ENCODE measurements at regions not wholly inside any gene's neighbourhood (a gene's known extent, or its start where the extent isn't known, plus 50 kb on each side); places are given as distances from the start of the nearest gene placed in this dataset.

- no peak overlapping the region for H3K27ac ChIP-seq (ENCODE audit: low read length)
- H3K36me3 ChIP-seq (ENCODE audit: insufficient read depth, low read length), result no peaks in the 10 kb centered on the region
- no peak overlapping the region for H3K4me2 ChIP-seq (ENCODE audit: low read depth, low read length, poor library complexity, severe bottlenecking)
- H3K4me1 ChIP-seq (ENCODE audit: low read length), result no peaks in the 10 kb centered on the region
- H3K9me3 ChIP-seq (ENCODE audit: low read length), result peaks cover 15% of the 10 kb centered on the region; the same call in 1 of the 2 replicates
- no peak overlapping the region for H3K9ac ChIP-seq (ENCODE audit: low read length)
- H3K27me3 ChIP-seq (ENCODE audit: low read length), result no peaks in the 10 kb centered on the region
- H3K9me2 ChIP-seq (replicated peaks; ENCODE audit: insufficient read depth, low read length), result no peaks in the 10 kb centered on the region
- H3K4me3 ChIP-seq (ENCODE audit: low read length), result no peak overlapping the region
- no peak overlapping the region for H2AFZ ChIP-seq (ENCODE audit: low read length)
- no peak for DNase-seq
- H3K79me2 ChIP-seq (ENCODE audit: low read length), result no peaks in the 10 kb centered on the region
- H4K20me1 ChIP-seq (ENCODE audit: insufficient read depth, low read depth, low read length), result no peaks in the 10 kb centered on the region
Measured at GRCh38 chr6:115575285-115575684, 485.4 kb downstream of the FRK start.

- H3K4me1 ChIP-seq (ENCODE audit: low read length), result no peaks in the 10 kb centered on the region
- H3K36me3 ChIP-seq (ENCODE audit: insufficient read depth, low read length), result no peaks in the 10 kb centered on the region
- H3K27ac ChIP-seq (ENCODE audit: low read length), result no peak overlapping the region
- no peak overlapping the region for H2AFZ ChIP-seq (ENCODE audit: low read length)
- H4K20me1 ChIP-seq (ENCODE audit: insufficient read depth, low read depth, low read length), result no peaks in the 10 kb centered on the region
- H3K9me3 ChIP-seq (ENCODE audit: low read length), result peaks cover 15% of the 10 kb centered on the region; the same call in 1 of the 2 replicates
- H3K9ac ChIP-seq (ENCODE audit: low read length), result no peak overlapping the region
- H3K4me2 ChIP-seq (ENCODE audit: low read depth, low read length, poor library complexity, severe bottlenecking), result no peak overlapping the region
- H3K4me3 ChIP-seq (ENCODE audit: low read length), result no peak overlapping the region
- H3K79me2 ChIP-seq (ENCODE audit: low read length), result no peaks in the 10 kb centered on the region
- H3K9me2 ChIP-seq (replicated peaks; ENCODE audit: insufficient read depth, low read length), result no peaks in the 10 kb centered on the region
- no peak for DNase-seq
- H3K27me3 ChIP-seq (ENCODE audit: low read length), result no peaks in the 10 kb centered on the region
Measured at GRCh38 chr6:115573861-115574260, 486.8 kb downstream of the FRK start.

GRCh38 chr6:115570331-115570730 lies 490.4 kb downstream of the FRK start:
- Histone ChIP-seq H3K4me2 (ENCODE audit: low read depth, low read length, poor library complexity, severe bottlenecking) (no peak overlapping the region), H3K9ac (ENCODE audit: low read length) (no peak overlapping the region), H3K9me2 (replicated peaks; ENCODE audit: insufficient read depth, low read length) (no peaks in the 10 kb centered on the region), H4K20me1 (ENCODE audit: insufficient read depth, low read depth, low read length) (no peaks in the 10 kb centered on the region), H3K4me1 (ENCODE audit: low read length) (no peaks in the 10 kb centered on the region), H3K27me3 (ENCODE audit: low read length) (no peaks in the 10 kb centered on the region), H2AFZ (ENCODE audit: low read length) (no peak overlapping the region), H3K9me3 (ENCODE audit: low read length) (peaks cover 8% of the 10 kb centered on the region; the same call in 1 of the 2 replicates), H3K79me2 (ENCODE audit: low read length) (no peaks in the 10 kb centered on the region), H3K4me3 (ENCODE audit: low read length) (no peak overlapping the region), H3K27ac (ENCODE audit: low read length) (no peak overlapping the region), H3K36me3 (ENCODE audit: insufficient read depth, low read length) (no peaks in the 10 kb centered on the region)
- DNase-seq, result no peak

GRCh38 chr6:115554060-115554459 lies 506.6 kb downstream of the FRK start:
- Histone ChIP-seq H3K27me3 (ENCODE audit: low read length) (no peaks in the 10 kb centered on the region), H3K27ac (ENCODE audit: low read length) (no peak overlapping the region), H3K36me3 (ENCODE audit: insufficient read depth, low read length) (no peaks in the 10 kb centered on the region), H3K4me3 (ENCODE audit: low read length) (no peak overlapping the region), H3K79me2 (ENCODE audit: low read length) (no peaks in the 10 kb centered on the region), H4K20me1 (ENCODE audit: insufficient read depth, low read depth, low read length) (no peaks in the 10 kb centered on the region), H3K9ac (ENCODE audit: low read length) (no peak overlapping the region), H2AFZ (ENCODE audit: low read length) (no peak overlapping the region), H3K4me1 (ENCODE audit: low read length) (no peaks in the 10 kb centered on the region), H3K9me2 (replicated peaks; ENCODE audit: insufficient read depth, low read length) (no peaks in the 10 kb centered on the region), H3K9me3 (ENCODE audit: low read length) (peaks cover 8% of the 10 kb centered on the region), H3K4me2 (ENCODE audit: low read depth, low read length, poor library complexity, severe bottlenecking) (no peak overlapping the region)
- DNase-seq, result no peak

- H3K4me1 ChIP-seq (ENCODE audit: low read length), result no peaks in the 10 kb centered on the region
- no peak overlapping the region for H3K27ac ChIP-seq (ENCODE audit: low read length)
- H3K4me3 ChIP-seq (ENCODE audit: low read length), result no peak overlapping the region
- H3K36me3 ChIP-seq (ENCODE audit: insufficient read depth, low read length), result no peaks in the 10 kb centered on the region
- H3K79me2 ChIP-seq (ENCODE audit: low read length), result no peaks in the 10 kb centered on the region
- H3K4me2 ChIP-seq (ENCODE audit: low read depth, low read length, poor library complexity, severe bottlenecking), result no peak overlapping the region
- H3K9me3 ChIP-seq (ENCODE audit: low read length), result no peaks in the 10 kb centered on the region
- no peaks in the 10 kb centered on the region for H3K9me2 ChIP-seq (replicated peaks; ENCODE audit: insufficient read depth, low read length)
- DNase-seq, result no peak
- no peaks in the 10 kb centered on the region for H3K27me3 ChIP-seq (ENCODE audit: low read length)
- H2AFZ ChIP-seq (ENCODE audit: low read length), result no peak overlapping the region
- no peaks in the 10 kb centered on the region for H4K20me1 ChIP-seq (ENCODE audit: insufficient read depth, low read depth, low read length)
- no peak overlapping the region for H3K9ac ChIP-seq (ENCODE audit: low read length)
Measured at GRCh38 chr6:115551527-115551926, 509.2 kb downstream of the FRK start.

- H3K79me2 ChIP-seq (ENCODE audit: low read length), result no peaks in the 10 kb centered on the region
- H3K4me2 ChIP-seq (ENCODE audit: low read depth, low read length, poor library complexity, severe bottlenecking), result no peak overlapping the region
- H2AFZ ChIP-seq (ENCODE audit: low read length), result no peak overlapping the region
- no peaks in the 10 kb centered on the region for H3K4me1 ChIP-seq (ENCODE audit: low read length)
- no peak overlapping the region for H3K9ac ChIP-seq (ENCODE audit: low read length)
- no peaks in the 10 kb centered on the region for H3K9me2 ChIP-seq (replicated peaks; ENCODE audit: insufficient read depth, low read length)
- peaks cover 3% of the 10 kb centered on the region for H3K9me3 ChIP-seq (ENCODE audit: low read length)
- H4K20me1 ChIP-seq (ENCODE audit: insufficient read depth, low read depth, low read length), result no peaks in the 10 kb centered on the region
- DNase-seq, result no peak
- H3K27me3 ChIP-seq (ENCODE audit: low read length), result no peaks in the 10 kb centered on the region
- H3K27ac ChIP-seq (ENCODE audit: low read length), result no peak overlapping the region
- H3K4me3 ChIP-seq (ENCODE audit: low read length), result no peak overlapping the region
- H3K36me3 ChIP-seq (ENCODE audit: insufficient read depth, low read length), result no peaks in the 10 kb centered on the region
Measured at GRCh38 chr6:115545672-115545986, 515.1 kb downstream of the FRK start.

- no peak overlapping the region for H3K4me2 ChIP-seq (ENCODE audit: low read depth, low read length, poor library complexity, severe bottlenecking)
- DNase-seq, result no peak
- H3K9ac ChIP-seq (ENCODE audit: low read length), result no peak overlapping the region
- no peaks in the 10 kb centered on the region for H3K27me3 ChIP-seq (ENCODE audit: low read length)
- no peaks in the 10 kb centered on the region for H3K9me2 ChIP-seq (replicated peaks; ENCODE audit: insufficient read depth, low read length)
- H3K27ac ChIP-seq (ENCODE audit: low read length), result no peak overlapping the region
- no peaks in the 10 kb centered on the region for H3K36me3 ChIP-seq (ENCODE audit: insufficient read depth, low read length)
- no peak overlapping the region for H2AFZ ChIP-seq (ENCODE audit: low read length)
- no peaks in the 10 kb centered on the region for H3K79me2 ChIP-seq (ENCODE audit: low read length)
- peaks cover 7% of the 10 kb centered on the region for H3K9me3 ChIP-seq (ENCODE audit: low read length)
- no peak overlapping the region for H3K4me3 ChIP-seq (ENCODE audit: low read length)
- no peaks in the 10 kb centered on the region for H4K20me1 ChIP-seq (ENCODE audit: insufficient read depth, low read depth, low read length)
- H3K4me1 ChIP-seq (ENCODE audit: low read length), result no peaks in the 10 kb centered on the region
Measured at GRCh38 chr6:115544765-115545671, 515.7 kb downstream of the FRK start.

GRCh38 chr6:115540077-115540869 lies 520.4 kb downstream of the FRK start:
- H3K4me1 ChIP-seq (ENCODE audit: low read length), result no peaks in the 10 kb centered on the region
- H3K4me2 ChIP-seq (ENCODE audit: low read depth, low read length, poor library complexity, severe bottlenecking), result no peak overlapping the region
- no peaks in the 10 kb centered on the region for H3K9me2 ChIP-seq (replicated peaks; ENCODE audit: insufficient read depth, low read length)
- no peak for DNase-seq
- no peak overlapping the region for H2AFZ ChIP-seq (ENCODE audit: low read length)
- no peaks in the 10 kb centered on the region for H3K79me2 ChIP-seq (ENCODE audit: low read length)
- H3K9ac ChIP-seq (ENCODE audit: low read length), result no peak overlapping the region
- H3K36me3 ChIP-seq (ENCODE audit: insufficient read depth, low read length), result no peaks in the 10 kb centered on the region
- peaks cover 22% of the 10 kb centered on the region for H3K9me3 ChIP-seq (ENCODE audit: low read length)
- H3K27ac ChIP-seq (ENCODE audit: low read length), result no peak overlapping the region
- no peaks in the 10 kb centered on the region for H3K27me3 ChIP-seq (ENCODE audit: low read length)
- no peaks in the 10 kb centered on the region for H4K20me1 ChIP-seq (ENCODE audit: insufficient read depth, low read depth, low read length)
- no peak overlapping the region for H3K4me3 ChIP-seq (ENCODE audit: low read length)

All from Karpas-422 (cell line).